ENCODE measurements at regions not wholly inside any gene's neighbourhood (a gene's known extent, or its start where the extent isn't known, plus 50 kb on each side); places are given as distances from the start of the nearest gene placed in this dataset.

DNA sequence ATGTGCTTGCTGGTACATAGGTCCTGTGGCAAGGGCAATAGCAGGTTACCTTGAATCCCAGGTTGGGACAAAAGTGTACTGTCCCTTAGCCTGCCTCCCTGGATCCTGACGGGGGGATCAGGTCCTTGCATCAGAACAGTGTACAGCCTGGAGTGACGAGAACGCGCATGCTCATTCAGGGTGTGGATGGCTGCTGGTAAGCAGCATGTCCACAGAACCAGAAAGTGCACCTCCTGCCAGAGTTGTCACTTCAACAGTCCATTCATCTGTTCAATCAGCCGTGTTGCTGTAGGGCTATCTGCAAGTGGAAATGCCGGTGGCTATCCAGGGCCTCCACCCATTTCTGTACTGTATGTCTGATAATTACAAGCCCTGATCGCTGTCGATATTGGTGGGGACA is 236.3 kb upstream of the SOX4 start:
- Histone ChIP-seq H3K27me3 (ENCODE audit: insufficient read depth, low read length) (no peaks in the 10 kb centered on the region), H2BK120ac (ENCODE audit: insufficient read depth, low read length, poor library complexity) (no peak overlapping the region), H3K18ac (ENCODE audit: low read length) (no peak overlapping the region), H3K79me1 (ENCODE audit: low read length) (peaks cover 14% of the 10 kb centered on the region), H2BK12ac (ENCODE audit: low read length) (no peak overlapping the region), H3K9me3 (ENCODE audit: insufficient read depth, low read depth, low read length) (no peaks in the 10 kb centered on the region), H3K4me3 (ENCODE audit: low read depth, low read length) (no peak overlapping the region), H3K4me1 (ENCODE audit: control insufficient read depth in 1 of 2, insufficient read depth in 2 of 2, low read length in 2 of 2) (peaks cover 27 to 39% of the 10 kb centered on the region in 2 experiments), H3K4me2 (ENCODE audit: low read length) (no peak overlapping the region), H3K9ac (ENCODE audit: low read length) (no peak overlapping the region), H3K14ac (ENCODE audit: low read length) (no peak overlapping the region), H3K4ac (ENCODE audit: low read depth, low read length) (no peak overlapping the region), H2BK5ac (ENCODE audit: low read depth, low read length, poor library complexity) (no peak overlapping the region), H4K12ac (ENCODE audit: low read depth, low read length) (no peak overlapping the region), H2AK5ac (ENCODE audit: low read length) (no peak overlapping the region), H3K27ac (ENCODE audit: low read depth, low read length) (no peak overlapping the region), H3K79me2 (ENCODE audit: control insufficient read depth, insufficient read depth, low read length, poor library complexity) (no peaks in the 10 kb centered on the region), H4K91ac (ENCODE audit: low read depth, low read length) (no peak overlapping the region), H4K8ac (ENCODE audit: low read depth, low read length) (no peak overlapping the region), H3K36me3 (ENCODE audit: control insufficient read depth in 1 of 2, insufficient read depth in 2 of 2, low read length in 2 of 2) (no peaks in the 10 kb centered on the region), H3K23ac (ENCODE audit: low read length) (no peak overlapping the region), H2AFZ (ENCODE audit: insufficient read depth, low read length, poor library complexity) (no peak overlapping the region)
- DNase-seq, result peak; percentile 30 to 57
- no CpG with 5 or more reads among the region's 8 CpGs for WGBS (ENCODE audit: extremely low coverage, insufficient coverage, insufficient read length)

GRCh38 chr6:21359926-21360325 is 233.6 kb upstream of the SOX4 start:
- DNase-seq, result no peak
- peak overlapping the region; percentile 42 for H2BK12ac ChIP-seq (ENCODE audit: low read length)
- peak overlapping the region; percentile 27 for H4K91ac ChIP-seq (ENCODE audit: low read depth, low read length)
- no peak overlapping the region for H3K23ac ChIP-seq (ENCODE audit: low read length)
- peaks cover 27 to 37% of the 10 kb centered on the region in 2 experiments for H3K4me1 ChIP-seq (ENCODE audit: control insufficient read depth in 1 of 2, insufficient read depth in 2 of 2, low read length in 2 of 2)
- peak overlapping the region; percentile 26 for H3K18ac ChIP-seq (ENCODE audit: low read length)
- no peak overlapping the region for H4K8ac ChIP-seq (ENCODE audit: low read depth, low read length)
- no peaks in the 10 kb centered on the region for H3K79me2 ChIP-seq (ENCODE audit: control insufficient read depth, insufficient read depth, low read length, poor library complexity)
- no peaks in the 10 kb centered on the region for H3K9me3 ChIP-seq (ENCODE audit: insufficient read depth, low read depth, low read length)
- no peak overlapping the region for H3K4me2 ChIP-seq (ENCODE audit: low read length)
- no peaks in the 10 kb centered on the region for H3K36me3 ChIP-seq (ENCODE audit: control insufficient read depth in 1 of 2, insufficient read depth in 2 of 2, low read length in 2 of 2)
- no peak overlapping the region for H3K27ac ChIP-seq (ENCODE audit: low read depth, low read length)
- no peak overlapping the region for H3K4me3 ChIP-seq (ENCODE audit: low read depth, low read length)
- no peak overlapping the region for H4K12ac ChIP-seq (ENCODE audit: low read depth, low read length)
- H3K27me3 ChIP-seq (ENCODE audit: insufficient read depth, low read length), result no peaks in the 10 kb centered on the region
- H2BK5ac ChIP-seq (ENCODE audit: low read depth, low read length, poor library complexity), result no peak overlapping the region
- WGBS (ENCODE audit: extremely low coverage, insufficient coverage, insufficient read length), result no CpG with 5 or more reads among the region's 2 CpGs
- no peak overlapping the region for H3K14ac ChIP-seq (ENCODE audit: low read length)
- H3K4ac ChIP-seq (ENCODE audit: low read depth, low read length), result no peak overlapping the region
- H2BK120ac ChIP-seq (ENCODE audit: insufficient read depth, low read length, poor library complexity), result no peak overlapping the region
- no peak overlapping the region for H2AK5ac ChIP-seq (ENCODE audit: low read length)
- H2AFZ ChIP-seq (ENCODE audit: insufficient read depth, low read length, poor library complexity), result no peak overlapping the region
- H3K79me1 ChIP-seq (ENCODE audit: low read length), result peaks cover 14% of the 10 kb centered on the region
- no peak overlapping the region for H3K9ac ChIP-seq (ENCODE audit: low read length)

DNA sequence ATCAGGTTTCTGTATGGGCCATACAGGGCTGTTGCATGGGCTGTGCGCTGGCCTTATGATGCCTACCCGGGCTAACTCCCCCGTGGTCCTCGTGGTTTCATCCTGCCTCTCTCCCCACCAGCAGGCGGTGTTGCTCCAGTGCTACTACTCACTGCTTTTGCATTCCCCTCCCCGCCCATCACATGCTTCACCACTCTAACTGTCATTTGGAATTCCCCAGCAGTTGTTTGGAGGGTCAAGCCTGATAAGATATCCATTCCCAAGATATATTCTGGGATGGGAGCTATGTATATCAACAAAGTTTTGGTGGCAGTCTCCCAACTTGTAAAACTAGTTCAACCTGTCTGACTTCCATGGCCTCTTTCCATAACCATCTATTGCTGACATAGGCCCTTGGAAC is 233.2 kb upstream of the SOX4 start:
- Histone ChIP-seq H3K27me3 (ENCODE audit: insufficient read depth, low read length) (no peaks in the 10 kb centered on the region), H3K79me1 (ENCODE audit: low read length) (peaks cover 12% of the 10 kb centered on the region), H3K27ac (ENCODE audit: low read depth, low read length) (no peak overlapping the region), H3K9ac (ENCODE audit: low read length) (no peak overlapping the region), H4K12ac (ENCODE audit: low read depth, low read length) (no peak overlapping the region), H2BK12ac (ENCODE audit: low read length) (peak overlapping the region; percentile 42), H2AFZ (ENCODE audit: insufficient read depth, low read length, poor library complexity) (no peak overlapping the region), H3K36me3 (ENCODE audit: control insufficient read depth in 1 of 2, insufficient read depth in 2 of 2, low read length in 2 of 2) (no peaks in the 10 kb centered on the region), H2BK5ac (ENCODE audit: low read depth, low read length, poor library complexity) (no peak overlapping the region), H3K79me2 (ENCODE audit: control insufficient read depth, insufficient read depth, low read length, poor library complexity) (no peaks in the 10 kb centered on the region), H3K4me1 (ENCODE audit: control insufficient read depth in 1 of 2, insufficient read depth in 2 of 2, low read length in 2 of 2) (peaks cover 25 to 34% of the 10 kb centered on the region in 2 experiments), H4K91ac (ENCODE audit: low read depth, low read length) (peak overlapping the region; percentile 4), H3K9me3 (ENCODE audit: insufficient read depth, low read depth, low read length) (no peaks in the 10 kb centered on the region), H3K14ac (ENCODE audit: low read length) (no peak overlapping the region), H3K18ac (ENCODE audit: low read length) (no peak overlapping the region), H3K23ac (ENCODE audit: low read length) (no peak overlapping the region), H4K8ac (ENCODE audit: low read depth, low read length) (no peak overlapping the region), H2AK5ac (ENCODE audit: low read length) (no peak overlapping the region), H3K4me3 (ENCODE audit: low read depth, low read length) (no peak overlapping the region), H3K4ac (ENCODE audit: low read depth, low read length) (no peak overlapping the region), H3K4me2 (ENCODE audit: low read length) (no peak overlapping the region), H2BK120ac (ENCODE audit: insufficient read depth, low read length, poor library complexity) (no peak overlapping the region)
- WGBS (ENCODE audit: extremely low coverage, insufficient coverage, insufficient read length), result no CpG with 5 or more reads among the region's 6 CpGs
- DNase-seq, result peak; percentile 92 to 97

GRCh38 chr6:21367148-21367547 is 226.4 kb upstream of the SOX4 start:
- Histone ChIP-seq H2BK120ac (ENCODE audit: insufficient read depth, low read length, poor library complexity) (no peak overlapping the region), H3K14ac (ENCODE audit: low read length) (no peak overlapping the region), H4K12ac (ENCODE audit: low read depth, low read length) (no peak overlapping the region), H3K18ac (ENCODE audit: low read length) (no peak overlapping the region), H3K9ac (ENCODE audit: low read length) (no peak overlapping the region), H3K4ac (ENCODE audit: low read depth, low read length) (no peak overlapping the region), H2BK5ac (ENCODE audit: low read depth, low read length, poor library complexity) (no peak overlapping the region), H4K8ac (ENCODE audit: low read depth, low read length) (no peak overlapping the region), H3K27ac (ENCODE audit: low read depth, low read length) (no peak overlapping the region), H3K23ac (ENCODE audit: low read length) (no peak overlapping the region), H3K4me1 (ENCODE audit: control insufficient read depth in 1 of 2, insufficient read depth in 2 of 2, low read length in 2 of 2) (peaks cover 7 to 9% of the 10 kb centered on the region in 2 experiments), H2AK5ac (ENCODE audit: low read length) (no peak overlapping the region), H3K4me2 (ENCODE audit: low read length) (no peak overlapping the region), H3K79me2 (ENCODE audit: control insufficient read depth, insufficient read depth, low read length, poor library complexity) (no peaks in the 10 kb centered on the region), H3K9me3 (ENCODE audit: insufficient read depth, low read depth, low read length) (no peaks in the 10 kb centered on the region), H3K27me3 (ENCODE audit: insufficient read depth, low read length) (no peaks in the 10 kb centered on the region), H3K36me3 (ENCODE audit: control insufficient read depth in 1 of 2, insufficient read depth in 2 of 2, low read length in 2 of 2) (no peaks in the 10 kb centered on the region), H2BK12ac (ENCODE audit: low read length) (no peak overlapping the region), H2AFZ (ENCODE audit: insufficient read depth, low read length, poor library complexity) (no peak overlapping the region), H3K4me3 (ENCODE audit: low read depth, low read length) (no peak overlapping the region), H4K91ac (ENCODE audit: low read depth, low read length) (peak overlapping the region; percentile 64), H3K79me1 (ENCODE audit: low read length) (peaks cover 3% of the 10 kb centered on the region)
- WGBS (ENCODE audit: extremely low coverage, insufficient coverage, insufficient read length), result no CpG with 5 or more reads among the region's 4 CpGs
- DNase-seq, result no peak
